Epithelial cell of esophagus (primary cell): ENCODE measurements at regions not wholly inside any gene's neighbourhood (a gene's known extent, or its start where the extent isn't known, plus 50 kb on each side); places are given as distances from the start of the nearest gene placed in this dataset.
A peak's percentile ranks its signal among the peaks of the same experiment; 100 is the strongest.

ENCODE experiments used
- DNase-seq: peaks from one replicate; pipeline ENCODE4 v3.0.0; 2010; ENCODE audit warnings: low read depth
- H3K4me3 ChIP-seq: 2 replicates; pipeline ENCODE4 v1.5.1; 2011; ENCODE audit warnings: mild to moderate bottlenecking, low read length, control low read depth
- TF ChIP-seq, protein P1 (sequence below): IDR thresholded peaks from 2 replicates; pipeline ENCODE4 v1.5.1; 2011; ENCODE audit warnings: low read depth, mild to moderate bottlenecking, low read length, control low read depth, inconsistent platforms; ENCODE audit not compliant: insufficient read depth; ENCODE audit errors: missing control alignments

DNA sequence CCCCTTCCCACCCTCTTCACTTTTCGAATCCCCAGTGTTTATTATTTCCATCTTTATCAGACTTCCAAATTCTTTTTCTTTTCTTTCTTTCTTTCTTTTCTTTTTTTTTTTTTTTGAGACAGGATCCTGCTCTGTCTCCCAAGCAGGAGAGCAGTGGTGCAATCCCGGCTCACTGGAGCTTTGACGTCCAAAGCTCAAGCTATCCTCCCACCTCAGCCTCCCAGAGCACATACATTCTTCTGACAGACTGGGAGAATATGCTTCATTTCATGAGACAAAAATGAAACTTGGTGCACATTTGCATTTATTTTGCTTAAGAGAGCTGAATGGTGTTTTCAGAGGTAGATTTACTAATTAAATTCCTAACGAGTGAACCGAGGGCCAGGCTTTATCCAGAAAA is 80.1 kb upstream of the FZD8 start:
- no peak overlapping the region for H3K4me3 ChIP-seq
- TF ChIP-seq, protein P1, sequence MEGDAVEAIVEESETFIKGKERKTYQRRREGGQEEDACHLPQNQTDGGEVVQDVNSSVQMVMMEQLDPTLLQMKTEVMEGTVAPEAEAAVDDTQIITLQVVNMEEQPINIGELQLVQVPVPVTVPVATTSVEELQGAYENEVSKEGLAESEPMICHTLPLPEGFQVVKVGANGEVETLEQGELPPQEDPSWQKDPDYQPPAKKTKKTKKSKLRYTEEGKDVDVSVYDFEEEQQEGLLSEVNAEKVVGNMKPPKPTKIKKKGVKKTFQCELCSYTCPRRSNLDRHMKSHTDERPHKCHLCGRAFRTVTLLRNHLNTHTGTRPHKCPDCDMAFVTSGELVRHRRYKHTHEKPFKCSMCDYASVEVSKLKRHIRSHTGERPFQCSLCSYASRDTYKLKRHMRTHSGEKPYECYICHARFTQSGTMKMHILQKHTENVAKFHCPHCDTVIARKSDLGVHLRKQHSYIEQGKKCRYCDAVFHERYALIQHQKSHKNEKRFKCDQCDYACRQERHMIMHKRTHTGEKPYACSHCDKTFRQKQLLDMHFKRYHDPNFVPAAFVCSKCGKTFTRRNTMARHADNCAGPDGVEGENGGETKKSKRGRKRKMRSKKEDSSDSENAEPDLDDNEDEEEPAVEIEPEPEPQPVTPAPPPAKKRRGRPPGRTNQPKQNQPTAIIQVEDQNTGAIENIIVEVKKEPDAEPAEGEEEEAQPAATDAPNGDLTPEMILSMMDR, result no peak
- DNase-seq, result no peak

DNA sequence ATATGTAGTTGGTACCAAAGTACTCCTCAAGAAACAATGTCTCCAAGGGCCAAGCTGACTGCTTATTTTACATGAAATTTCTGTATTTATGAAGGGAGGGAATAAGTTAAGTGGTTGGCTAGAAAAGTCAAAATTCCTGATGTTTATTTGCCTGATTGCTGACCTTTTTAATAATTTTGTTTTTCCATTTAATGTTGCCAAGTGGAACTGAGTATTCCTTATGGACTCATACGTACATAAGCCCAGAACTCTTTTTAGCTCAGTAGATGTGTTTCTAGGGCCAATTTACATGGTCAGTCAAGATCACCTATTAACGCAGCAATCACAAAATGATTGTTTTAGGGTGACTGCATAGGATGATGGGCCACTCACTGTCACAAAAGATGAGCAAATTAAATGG is 78.3 kb upstream of the FZD8 start:
- TF ChIP-seq, protein P1, result no peak
- no peak for DNase-seq
- H3K4me3 ChIP-seq, result no peak overlapping the region

DNA sequence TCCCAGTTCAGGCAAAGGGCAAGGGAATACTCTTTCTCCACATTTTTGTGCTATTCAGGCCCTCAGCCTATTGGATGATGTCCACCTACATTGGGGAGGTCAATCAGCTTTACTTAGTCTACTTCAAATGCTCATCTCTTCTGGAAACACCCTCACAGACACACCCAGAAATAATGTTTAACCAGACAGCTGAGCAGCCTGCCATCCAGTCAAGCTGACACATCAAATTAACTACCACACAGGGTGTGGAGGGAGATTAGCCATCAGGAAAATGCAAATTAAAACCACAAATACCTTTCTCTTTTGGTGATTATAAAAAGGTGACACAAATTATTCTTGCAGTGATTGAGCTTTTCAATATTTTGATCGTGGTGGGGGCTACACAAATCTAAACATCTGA is 74.7 kb upstream of the FZD8 start:
- peak; percentile 10 for DNase-seq
- H3K4me3 ChIP-seq, result no peak overlapping the region
- TF ChIP-seq, protein P1, result no peak

DNA sequence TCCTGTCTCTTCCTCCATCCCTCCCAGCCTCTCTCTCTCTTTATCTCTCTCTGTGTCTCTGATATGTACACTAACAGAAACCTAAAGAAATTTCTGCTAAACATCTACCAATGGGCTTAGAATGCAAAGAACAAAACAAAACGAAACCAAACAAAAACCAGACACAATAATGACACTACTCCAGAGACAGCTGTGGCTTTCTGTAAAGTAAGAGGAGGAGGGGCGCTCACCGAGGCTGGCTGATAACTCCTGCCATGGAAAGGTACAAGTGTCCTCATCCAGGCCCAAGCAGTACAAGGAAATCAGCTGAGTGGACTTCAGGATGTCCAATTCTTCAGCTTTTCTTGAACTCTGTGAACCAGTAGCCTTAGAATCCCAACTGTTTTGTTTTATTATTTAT is 70.4 kb upstream of the FZD8 start:
- H3K4me3 ChIP-seq, result no peak overlapping the region
- no peak for DNase-seq
- TF ChIP-seq, protein P1, result no peak

DNA sequence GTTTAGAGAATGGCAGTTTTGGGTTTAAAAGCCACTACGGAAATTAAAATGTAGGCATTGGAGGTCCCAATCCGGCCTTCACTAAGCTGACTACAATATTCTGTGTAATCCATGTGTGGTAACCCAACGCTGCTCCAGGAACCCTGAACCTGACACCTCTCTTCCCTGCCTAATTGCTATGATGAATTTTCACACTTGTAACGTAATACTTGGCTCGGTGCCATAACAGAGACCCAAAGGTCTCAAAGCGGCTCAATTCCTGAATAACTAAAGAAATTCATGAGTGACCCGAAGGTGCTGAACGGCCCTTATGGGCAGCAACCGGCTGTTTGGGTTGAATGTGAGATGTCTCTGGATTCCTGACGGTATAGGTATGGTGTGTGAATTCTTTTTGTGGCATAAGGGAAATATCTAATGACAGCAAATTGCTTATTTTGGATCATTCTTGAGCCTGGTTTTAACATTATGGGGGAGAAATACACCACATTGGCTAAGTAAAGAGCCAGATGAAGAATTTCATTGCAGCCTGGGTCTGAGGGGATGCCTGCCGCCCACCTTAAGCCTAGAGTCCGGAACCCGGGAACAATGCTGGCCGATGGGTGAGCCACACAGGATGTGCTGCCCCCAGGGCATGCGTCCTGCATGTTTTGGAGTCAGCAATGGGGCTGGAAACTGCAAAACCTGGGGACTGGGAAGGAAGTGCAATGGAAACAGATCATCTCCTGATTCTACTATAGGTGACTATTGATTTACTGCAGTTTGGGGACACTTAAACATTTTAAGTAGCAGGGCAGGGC is 69.7 kb upstream of the FZD8 start:
- no peak for DNase-seq
- no peak overlapping the region for H3K4me3 ChIP-seq
- TF ChIP-seq, protein P1, result no peak

DNA sequence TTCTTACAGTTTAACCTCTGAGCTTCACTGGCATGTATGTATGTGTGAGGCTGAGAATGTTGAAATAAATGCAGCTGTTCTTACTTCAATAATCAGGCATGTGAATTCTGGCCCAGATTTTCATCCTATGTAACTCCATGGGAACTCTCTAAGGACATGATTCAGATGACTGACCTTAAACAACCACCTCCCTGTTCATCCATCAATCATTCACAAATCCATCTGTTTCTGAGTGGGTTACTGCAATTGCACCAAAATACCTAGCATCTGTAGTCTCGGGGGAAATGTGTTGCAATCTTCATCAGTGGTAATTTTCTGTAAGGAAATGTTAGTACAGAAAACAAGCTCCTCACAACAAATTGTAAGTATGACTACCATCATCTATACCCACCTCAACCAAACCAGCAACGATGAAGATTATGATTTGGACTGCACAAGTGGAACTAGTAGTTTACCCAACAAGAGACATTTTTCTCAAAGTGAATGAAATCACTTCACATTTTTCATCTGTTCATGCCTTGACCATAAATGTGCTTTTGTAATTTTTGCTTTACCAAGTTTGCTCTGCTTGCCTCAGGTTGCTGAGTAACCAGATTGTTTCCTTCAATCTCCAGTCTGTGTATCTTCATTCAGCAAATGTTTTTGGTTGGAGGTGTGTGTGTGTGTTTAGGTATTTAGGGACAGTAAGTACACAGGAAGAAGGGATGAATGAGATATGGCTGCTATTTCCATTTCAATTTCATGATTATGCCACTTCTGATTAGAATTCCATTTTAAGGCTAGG is 65.7 kb upstream of the FZD8 start:
- no peak overlapping the region for H3K4me3 ChIP-seq
- no peak for DNase-seq
- TF ChIP-seq, protein P1, result no peak
